ENCODE measurements at regions not wholly inside any gene's neighbourhood (a gene's known extent, or its start where the extent isn't known, plus 50 kb on each side); places are given as distances from the start of the nearest gene placed in this dataset.

DNA sequence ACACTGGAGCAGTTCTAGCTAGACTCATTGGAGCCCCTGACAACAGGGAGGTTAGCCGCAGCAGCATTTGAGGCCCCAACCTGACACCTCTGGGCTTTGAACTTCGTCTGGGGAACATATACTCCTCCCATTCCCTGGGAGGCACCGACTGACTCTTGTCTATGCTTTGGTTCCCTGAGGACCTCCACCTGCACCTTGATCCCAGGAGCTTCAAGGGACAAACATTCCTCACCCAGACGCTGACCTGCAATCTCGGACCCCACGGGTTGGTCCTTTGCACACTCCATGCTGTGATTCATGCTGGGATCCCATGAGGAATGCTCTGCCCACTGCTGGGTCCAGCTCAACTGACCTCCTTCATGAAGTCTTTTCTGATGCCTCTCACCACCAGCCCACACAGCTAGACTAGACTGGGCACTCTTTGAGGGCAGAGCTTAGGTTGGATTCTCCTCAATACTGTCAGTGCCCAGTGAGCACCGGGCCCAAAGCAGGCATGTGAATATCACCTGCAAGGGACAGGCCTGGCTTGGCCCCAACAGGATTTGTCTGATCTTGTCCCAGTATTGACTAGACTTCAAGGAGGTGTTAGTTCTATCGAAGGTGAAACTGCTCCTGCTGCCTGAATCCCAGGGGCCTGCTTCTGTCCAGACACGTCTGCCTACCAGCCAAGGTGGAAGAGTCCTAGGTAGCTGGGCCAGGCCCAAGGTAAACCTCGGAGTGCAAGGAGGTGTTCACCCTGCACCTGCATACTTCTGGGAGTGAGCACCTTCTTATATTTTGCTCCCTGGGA, 51.8 kb upstream of the ZBTB43 start:
- TF ChIP-seq, protein P1, sequence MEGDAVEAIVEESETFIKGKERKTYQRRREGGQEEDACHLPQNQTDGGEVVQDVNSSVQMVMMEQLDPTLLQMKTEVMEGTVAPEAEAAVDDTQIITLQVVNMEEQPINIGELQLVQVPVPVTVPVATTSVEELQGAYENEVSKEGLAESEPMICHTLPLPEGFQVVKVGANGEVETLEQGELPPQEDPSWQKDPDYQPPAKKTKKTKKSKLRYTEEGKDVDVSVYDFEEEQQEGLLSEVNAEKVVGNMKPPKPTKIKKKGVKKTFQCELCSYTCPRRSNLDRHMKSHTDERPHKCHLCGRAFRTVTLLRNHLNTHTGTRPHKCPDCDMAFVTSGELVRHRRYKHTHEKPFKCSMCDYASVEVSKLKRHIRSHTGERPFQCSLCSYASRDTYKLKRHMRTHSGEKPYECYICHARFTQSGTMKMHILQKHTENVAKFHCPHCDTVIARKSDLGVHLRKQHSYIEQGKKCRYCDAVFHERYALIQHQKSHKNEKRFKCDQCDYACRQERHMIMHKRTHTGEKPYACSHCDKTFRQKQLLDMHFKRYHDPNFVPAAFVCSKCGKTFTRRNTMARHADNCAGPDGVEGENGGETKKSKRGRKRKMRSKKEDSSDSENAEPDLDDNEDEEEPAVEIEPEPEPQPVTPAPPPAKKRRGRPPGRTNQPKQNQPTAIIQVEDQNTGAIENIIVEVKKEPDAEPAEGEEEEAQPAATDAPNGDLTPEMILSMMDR (conservative IDR thresholded peaks at IDR 0.05 in 1 of 2, IDR thresholded peaks at IDR 0.05 in 1 of 2; ENCODE audit: extremely low read depth in 1 of 2, insufficient read depth in 1 of 2, low read depth in 1 of 2, low read length in 2 of 2) = no peak
- TF ChIP-seq EZH2 (IDR thresholded peaks at IDR 0.05; ENCODE audit: borderline replicate concordance, low read length) = no peak
